Mammary epithelial cell (primary cell): ENCODE measurements at regions not wholly inside any gene's neighbourhood (a gene's known extent, or its start where the extent isn't known, plus 50 kb on each side); places are given as distances from the start of the nearest gene placed in this dataset.

Source experiments
- EZH2 ChIP-seq: IDR thresholded peaks from 2 replicates; pipeline ENCODE4 v1.6.1; 2012; ENCODE audit warnings: low read length, inconsistent platforms, borderline replicate concordance
- TF ChIP-seq, protein P1 (sequence below), 2 donors: IDR thresholded peaks in 1 of 2; conservative IDR thresholded peaks in 1 of 2; 2 replicates each; pipeline ENCODE4 v1.5.1; 2011 to 2012; ENCODE audit warnings: inconsistent platforms in 2 of 2, low read length in 2 of 2, mild to moderate bottlenecking in 2 of 2, control low read depth in 1 of 2, low read depth in 1 of 2; ENCODE audit not compliant: insufficient read depth in 1 of 2; ENCODE audit errors: extremely low read depth in 1 of 2

DNA sequence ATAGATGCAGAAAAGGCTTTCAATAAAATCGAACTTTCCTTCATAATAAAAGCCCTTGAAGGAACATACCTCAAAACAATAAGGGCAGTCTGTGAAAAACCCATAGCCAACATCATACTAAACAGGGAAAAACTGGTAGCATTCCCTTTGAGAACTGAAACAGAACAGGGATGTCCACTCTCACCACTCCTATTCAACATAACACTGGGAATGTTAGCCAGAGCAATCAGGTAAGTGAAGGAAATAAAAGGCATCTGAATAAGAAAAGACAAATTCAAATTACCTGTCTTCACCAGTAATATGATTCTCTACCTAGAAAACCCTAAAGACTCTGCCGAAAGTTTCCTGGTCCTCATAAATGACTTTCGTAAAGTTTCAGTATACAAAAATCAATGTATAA, 861.0 kb upstream of the VRK2 start:
- TF ChIP-seq, protein P1, sequence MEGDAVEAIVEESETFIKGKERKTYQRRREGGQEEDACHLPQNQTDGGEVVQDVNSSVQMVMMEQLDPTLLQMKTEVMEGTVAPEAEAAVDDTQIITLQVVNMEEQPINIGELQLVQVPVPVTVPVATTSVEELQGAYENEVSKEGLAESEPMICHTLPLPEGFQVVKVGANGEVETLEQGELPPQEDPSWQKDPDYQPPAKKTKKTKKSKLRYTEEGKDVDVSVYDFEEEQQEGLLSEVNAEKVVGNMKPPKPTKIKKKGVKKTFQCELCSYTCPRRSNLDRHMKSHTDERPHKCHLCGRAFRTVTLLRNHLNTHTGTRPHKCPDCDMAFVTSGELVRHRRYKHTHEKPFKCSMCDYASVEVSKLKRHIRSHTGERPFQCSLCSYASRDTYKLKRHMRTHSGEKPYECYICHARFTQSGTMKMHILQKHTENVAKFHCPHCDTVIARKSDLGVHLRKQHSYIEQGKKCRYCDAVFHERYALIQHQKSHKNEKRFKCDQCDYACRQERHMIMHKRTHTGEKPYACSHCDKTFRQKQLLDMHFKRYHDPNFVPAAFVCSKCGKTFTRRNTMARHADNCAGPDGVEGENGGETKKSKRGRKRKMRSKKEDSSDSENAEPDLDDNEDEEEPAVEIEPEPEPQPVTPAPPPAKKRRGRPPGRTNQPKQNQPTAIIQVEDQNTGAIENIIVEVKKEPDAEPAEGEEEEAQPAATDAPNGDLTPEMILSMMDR (conservative IDR thresholded peaks at IDR 0.05 in 1 of 2, IDR thresholded peaks at IDR 0.05 in 1 of 2; ENCODE audit: extremely low read depth in 1 of 2, insufficient read depth in 1 of 2, low read depth in 1 of 2, low read length in 2 of 2): no peak
- TF ChIP-seq EZH2: no peak
